Peyer's patch (tissue), 4 donors: ENCODE measurements at regions not wholly inside any gene's neighbourhood (a gene's known extent, or its start where the extent isn't known, plus 50 kb on each side); places are given as distances from the start of the nearest gene placed in this dataset.
"Not testable (repeated sequence)": the region's sequence is repeated elsewhere in the genome, so short reads cannot be mapped to it uniquely, and the experiment has no call there.

Experiments
- DNase-seq, 3 donors: peaks; one replicate each; pipeline ENCODE4 v3.0.0-alpha.2; 2017 to 2019
- H3K27ac ChIP-seq, 4 donors: fragments of 200-600 bp; sonication (generic); one replicate each; pipeline ENCODE4 v1.5.1; 2016 to 2019
- H3K27me3 ChIP-seq, 2 donors: fragments of 200-600 bp; sonication (generic); one replicate each; pipeline ENCODE4 v1.5.1; 2019
- H3K36me3 ChIP-seq, 3 donors: fragments of 200-600 bp; sonication (generic); one replicate each; pipeline ENCODE4 v1.5.1; 2016 to 2019
- H3K4me1 ChIP-seq, 4 donors: fragments of 200-600 bp; sonication (generic); one replicate each; pipeline ENCODE4 v1.5.1; 2016 to 2019
- H3K4me3 ChIP-seq, 4 donors: fragments of 200-600 bp; sonication (generic); 1 replicate in 3 of 4; 2 replicates in 1 of 4; pipeline ENCODE4 v1.5.1; 2016 to 2019; ENCODE audit warnings: mild to moderate bottlenecking in 1 of 4
- H3K9me3 ChIP-seq, 4 donors: fragments of 200-600 bp; sonication (generic); one replicate each; pipeline ENCODE4 v1.5.1; 2016 to 2019; ENCODE audit warnings: mild to moderate bottlenecking in 1 of 4
- CTCF ChIP-seq, 6 experiments: fragments of 450-650 bp in 4 of 6; fragments of 200-600 bp in 2 of 6; sonication (generic) in 1 of 6; IDR thresholded peaks; one replicate each; pipeline ENCODE4 v1.5.1; 2017 to 2019; ENCODE audit warnings: antibody characterized with exemption in 6 of 6, mild to moderate bottlenecking in 3 of 6, moderate library complexity in 1 of 6
- POLR2A ChIP-seq, 2 donors: fragments of 450-650 bp; IDR thresholded peaks; one replicate each; pipeline ENCODE4 v1.5.1; 2017; ENCODE audit warnings: antibody characterized with exemption in 2 of 2, mild to moderate bottlenecking in 2 of 2, moderate library complexity in 2 of 2

- Histone ChIP-seq H3K36me3 (no peaks in the 10 kb centered on the region), H3K9me3 (no peaks in the 10 kb centered on the region), H3K27me3 (no peaks in the 10 kb centered on the region), H3K4me1 (no peaks in the 10 kb centered on the region), H3K4me3 (no peak overlapping the region), H3K27ac (no peak overlapping the region)
- TF ChIP-seq CTCF (IDR thresholded peaks at IDR 0.05) = no peak
- no peak for TF ChIP-seq POLR2A (IDR thresholded peaks at IDR 0.05)
- DNase-seq = no peak
Observed at GRCh38 chr4:11966782-11967181, 538.1 kb upstream of the HS3ST1 start.

GRCh38 chr4:11954093-11954492 lies 525.4 kb upstream of the HS3ST1 start:
- TF ChIP-seq CTCF (IDR thresholded peaks at IDR 0.05) = peak in 4 of 6 experiments; percentile 28 to 76 (median 74)
- no peak for TF ChIP-seq POLR2A (IDR thresholded peaks at IDR 0.05)
- Histone ChIP-seq H3K27me3 (no peaks in the 10 kb centered on the region), H3K4me3 (no peak overlapping the region), H3K27ac (no peak overlapping the region), H3K9me3 (no peaks in the 10 kb centered on the region), H3K36me3 (no peaks in the 10 kb centered on the region), H3K4me1 (no peaks in the 10 kb centered on the region)
- DNase-seq = peak in 1 of 3 donors; percentile 59

GRCh38 chr4:11949355-11949754 lies 520.7 kb upstream of the HS3ST1 start:
- DNase-seq = peak in 1 of 3 donors; percentile 46
- no peak for TF ChIP-seq POLR2A (IDR thresholded peaks at IDR 0.05)
- TF ChIP-seq CTCF (IDR thresholded peaks at IDR 0.05) = no peak

GRCh38 chr4:11947629-11948028 lies 518.9 kb upstream of the HS3ST1 start:
- not testable (repeated sequence) for H3K9me3 ChIP-seq, H3K36me3 ChIP-seq, H3K27ac ChIP-seq, H3K4me1 ChIP-seq, H3K27me3 ChIP-seq, H3K4me3 ChIP-seq, DNase-seq

More at GRCh38 chr4:11949355-11949754, 520.7 kb upstream of the HS3ST1 start:
- H3K36me3 ChIP-seq = no peaks in the 10 kb centered on the region
- H3K27me3 ChIP-seq = no peaks in the 10 kb centered on the region
- H3K9me3 ChIP-seq = no peaks in the 10 kb centered on the region
- H3K27ac ChIP-seq = no peak overlapping the region
- no peak overlapping the region for H3K4me3 ChIP-seq
- H3K4me1 ChIP-seq = no peaks in the 10 kb centered on the region

GRCh38 chr4:11937941-11938340 lies 509.2 kb upstream of the HS3ST1 start:
- no peak for DNase-seq
- Histone ChIP-seq H3K4me3 (no peak overlapping the region), H3K27ac (no peak overlapping the region), H3K9me3 (no peaks in the 10 kb centered on the region), H3K27me3 (no peaks in the 10 kb centered on the region), H3K36me3 (no peaks in the 10 kb centered on the region), H3K4me1 (no peaks in the 10 kb centered on the region)
- TF ChIP-seq CTCF (IDR thresholded peaks at IDR 0.05) = no peak
- no peak for TF ChIP-seq POLR2A (IDR thresholded peaks at IDR 0.05)

- Histone ChIP-seq H3K4me3 (no peak overlapping the region), H3K27ac (no peak overlapping the region), H3K9me3 (no peaks in the 10 kb centered on the region), H3K27me3 (no peaks in the 10 kb centered on the region), H3K36me3 (no peaks in the 10 kb centered on the region), H3K4me1 (no peaks in the 10 kb centered on the region)
- no peak for DNase-seq
- no peak for TF ChIP-seq POLR2A (IDR thresholded peaks at IDR 0.05)
- no peak for TF ChIP-seq CTCF (IDR thresholded peaks at IDR 0.05)
Observed at GRCh38 chr4:11931266-11931820, 502.6 kb upstream of the HS3ST1 start.
